PC-3 (cell line): ENCODE measurements at regions not wholly inside any gene's neighbourhood (a gene's known extent, or its start where the extent isn't known, plus 50 kb on each side); places are given as distances from the start of the nearest gene placed in this dataset.

Experiments used
- ATAC-seq: fragments of 200-7000 bp; cut with Tn5 transposase; 2 replicates; pipeline ENCODE4 v1.9.1; 2020; ENCODE audit warnings: mild to moderate bottlenecking, moderate library complexity
- BruUV-seq: library from RNA; stranded (reverse); fragments of 400-500 nt; replicated peaks from 2 replicates; lab custom pipeline; 2021; lab: Mats Ljungman, UMichigan
- CTCF ChIA-PET: fragments of 300-600 bp; sonication (Branson Sonifier 250); formaldehyde crosslinking; loops from one replicate; lab custom pipeline; 2022; ENCODE audit warnings: antibody characterized with exemption; lab: Charles Lee
- POLR2A ChIA-PET: fragments of 300-600 bp; sonication (Branson Sonifier 250); formaldehyde crosslinking; loops from one replicate; lab custom pipeline; 2022; ENCODE audit warnings: antibody characterized with exemption; ENCODE audit not compliant: unreplicated experiment; lab: Charles Lee
- DNase-seq: peaks from one replicate; pipeline ENCODE4 v3.0.0-alpha.2; 2015
- H2AFZ ChIP-seq: fragments of 300-600 bp; sonication (generic); 2 replicates; pipeline ENCODE4 v1.6.0; 2016; ENCODE audit warnings: antibody characterized with exemption, low read length
- H3F3A ChIP-seq: fragments of 300-600 bp; sonication (generic); one replicate; pipeline ENCODE4 v1.6.0; 2017; ENCODE audit warnings: antibody characterized with exemption, low read length, control low read depth, mild to moderate bottlenecking; ENCODE audit not compliant: unreplicated experiment
- H3K27ac ChIP-seq: fragments of 300-600 bp; sonication (generic); 2 replicates; pipeline ENCODE4 v1.5.1; 2016; ENCODE audit warnings: mild to moderate bottlenecking, low read length
- H3K27me3 ChIP-seq: fragments of 300-600 bp; sonication (generic); 2 replicates; pipeline ENCODE4 v1.6.1; 2016; ENCODE audit warnings: low read length, mixed read lengths
- H3K36me3 ChIP-seq: fragments of 300-600 bp; sonication (generic); 2 replicates; pipeline ENCODE4 v1.6.1; 2016; ENCODE audit warnings: low read depth, mixed run types, low read length, mixed read lengths
- H3K4me1 ChIP-seq: fragments of 300-600 bp; sonication (generic); 2 replicates; pipeline ENCODE4 v1.5.1; 2016; ENCODE audit warnings: low read length; ENCODE audit not compliant: insufficient read depth
- H3K4me2 ChIP-seq: fragments of 300-600 bp; sonication (generic); 2 replicates; pipeline ENCODE4 v1.6.0; 2016; ENCODE audit warnings: low read length
- H3K4me3 ChIP-seq: fragments of 300-600 bp; sonication (generic); 2 replicates; pipeline ENCODE4 v1.5.1; 2016; ENCODE audit warnings: mild to moderate bottlenecking, low read length, mixed read lengths
- H3K79me2 ChIP-seq: fragments of 300-600 bp; sonication (generic); 2 replicates; pipeline ENCODE4 v1.6.1; 2017; ENCODE audit warnings: low read length, mixed read lengths
- H3K9ac ChIP-seq: fragments of 300-600 bp; sonication (generic); 2 replicates; pipeline ENCODE4 v1.6.0; 2016; ENCODE audit warnings: mild to moderate bottlenecking, low read length
- H3K9me2 ChIP-seq: fragments of 300-600 bp; sonication (generic); replicated peaks from 2 replicates; pipeline ENCODE4 v1.6.1; 2016; ENCODE audit warnings: mixed run types, low read length, mixed read lengths
- H3K9me3 ChIP-seq: fragments of 300-600 bp; sonication (generic); 2 replicates; pipeline ENCODE4 v1.6.1; 2016; ENCODE audit warnings: low read length, mixed read lengths
- H4K20me1 ChIP-seq: fragments of 300-600 bp; sonication (generic); 2 replicates; pipeline ENCODE4 v1.6.1; 2016; ENCODE audit warnings: low read length, mixed read lengths
- CTCF ChIP-seq: fragments of 300-600 bp; sonication (generic); conservative IDR thresholded peaks from 2 replicates; pipeline ENCODE4 v1.5.1; 2017; ENCODE audit warnings: antibody characterized with exemption, low read depth, mild to moderate bottlenecking, low read length
- EZH2 ChIP-seq: fragments of 300-600 bp; sonication (generic); IDR thresholded peaks from one replicate; pipeline ENCODE4 v1.6.1; 2017; ENCODE audit warnings: antibody characterized with exemption, mild to moderate bottlenecking, low read length; ENCODE audit not compliant: unreplicated experiment
- EZH2phosphoT487 ChIP-seq: fragments of 300-600 bp; sonication (generic); IDR thresholded peaks from 2 replicates; pipeline ENCODE4 v1.6.1; 2018; ENCODE audit warnings: mild to moderate bottlenecking, antibody characterized with exemption, low read length, borderline replicate concordance
- intact Hi-C: fragments of 100-400 bp; cut with micrococcal nuclease; formaldehyde crosslinking; loops from 2 replicates; pipeline ENCODE4 v1.9.0; 2023

- no TSS peak for BruUV-seq
- Histone ChIP-seq H3K9me2 (no peaks in the 10 kb centered on the region), H2AFZ (no peak overlapping the region), H3K4me2 (no peak overlapping the region), H3K79me2 (no peaks in the 10 kb centered on the region), H3K4me1 (no peaks in the 10 kb centered on the region), H3K9ac (no peak overlapping the region), H3K9me3 (0 out of 2 replicates have a peak, but pooled peaks cover 5% of the 10 kb centered on the region), H3K4me3 (no peak overlapping the region), H4K20me1 (no peaks in the 10 kb centered on the region), H3K36me3 (peaks cover 4% of the 10 kb centered on the region; the same call in 1 of the 2 replicates), H3F3A (no peaks in the 10 kb centered on the region), H3K27ac (no peak overlapping the region), H3K27me3 (no peaks in the 10 kb centered on the region)
- ChIA-PET CTCF (no interaction called here), POLR2A (no interaction called here)
- no peak for ATAC-seq
- no peak for TF ChIP-seq EZH2phosphoT487
- TF ChIP-seq EZH2 = no peak
- TF ChIP-seq CTCF = no peak
- intact Hi-C loops = no loop called here
- no peak for DNase-seq
Observed at GRCh38 chr5:98432378-98432777, 341.1 kb upstream of the RGMB start.

- no peak overlapping the region for H3K4me3 ChIP-seq
- TF ChIP-seq EZH2 = no peak
- TF ChIP-seq CTCF = no peak
- TF ChIP-seq EZH2phosphoT487 = no peak
- H3K9me2 ChIP-seq = no peaks in the 10 kb centered on the region
- DNase-seq (no peak), ATAC-seq (no peak)
- no peak overlapping the region for H3K9ac ChIP-seq
- no peak overlapping the region for H3K4me2 ChIP-seq
- intact Hi-C loops = no loop called here
- POLR2A ChIA-PET = no interaction called here
- no peaks in the 10 kb centered on the region for H3K79me2 ChIP-seq
- CTCF ChIA-PET = no interaction called here
- H3K27ac ChIP-seq = no peak overlapping the region
- no peaks in the 10 kb centered on the region for H3K27me3 ChIP-seq
- no peaks in the 10 kb centered on the region for H4K20me1 ChIP-seq
- no TSS peak for BruUV-seq
- H3K9me3 ChIP-seq = 0 out of 2 replicates have a peak, but pooled peaks cover 5% of the 10 kb centered on the region
- peaks cover 4% of the 10 kb centered on the region; the same call in 1 of the 2 replicates for H3K36me3 ChIP-seq
- H3F3A ChIP-seq = no peaks in the 10 kb centered on the region
- H3K4me1 ChIP-seq = no peaks in the 10 kb centered on the region
- no peak overlapping the region for H2AFZ ChIP-seq
Observed at GRCh38 chr5:98433022-98433421, 340.4 kb upstream of the RGMB start.

GRCh38 chr5:98433673-98434072 is 339.8 kb upstream of the RGMB start:
- Histone ChIP-seq H3K4me3 (no peak overlapping the region), H3K9ac (no peak overlapping the region), H3K27me3 (no peaks in the 10 kb centered on the region), H2AFZ (no peak overlapping the region), H3K27ac (no peak overlapping the region), H3K9me2 (no peaks in the 10 kb centered on the region), H3F3A (no peaks in the 10 kb centered on the region), H3K9me3 (0 out of 2 replicates have a peak, but pooled peaks cover 5% of the 10 kb centered on the region), H4K20me1 (no peaks in the 10 kb centered on the region), H3K4me2 (no peak overlapping the region), H3K79me2 (no peaks in the 10 kb centered on the region), H3K36me3 (peaks cover 4% of the 10 kb centered on the region; the same call in 1 of the 2 replicates), H3K4me1 (no peaks in the 10 kb centered on the region)
- ATAC-seq (peak; percentile 49), DNase-seq (peak; percentile 56)
- ChIA-PET CTCF (no interaction called here), POLR2A (no interaction called here)
- TF ChIP-seq CTCF = no peak
- no peak for TF ChIP-seq EZH2phosphoT487
- TF ChIP-seq EZH2 = no peak
- no TSS peak for BruUV-seq
- intact Hi-C loops = no loop called here
